ENCODE measurements at regions not wholly inside any gene's neighbourhood (a gene's known extent, or its start where the extent isn't known, plus 50 kb on each side); places are given as distances from the start of the nearest gene placed in this dataset.

GRCh38 chr2:187129868-187130267 lies 280.9 kb upstream of the ZSWIM2 start:
- DNase-seq = no peak

DNA sequence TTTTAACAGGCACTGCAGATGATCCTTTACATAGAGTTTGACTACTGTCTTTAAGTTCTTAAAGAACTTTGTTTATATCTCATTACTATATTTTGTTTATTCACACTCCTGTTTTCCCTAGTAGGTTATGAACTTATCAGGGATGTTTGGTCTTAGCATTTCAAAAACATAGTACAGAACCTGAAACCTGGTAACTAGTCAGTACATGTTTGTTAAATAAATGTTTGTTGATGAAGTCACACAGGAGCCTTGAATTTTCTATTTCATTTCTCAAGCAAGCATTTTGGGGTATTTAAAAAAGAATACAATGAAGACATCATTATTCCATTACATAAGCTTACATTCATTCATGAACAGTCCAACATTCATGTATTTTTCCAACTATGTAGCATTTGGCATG lies 280.3 kb upstream of the ZSWIM2 start:
- DNase-seq = no peak

- DNase-seq = no peak
These were observed 277.5 kb upstream of the ZSWIM2 start for GRCh38 chr2:187126247-187127005.

GRCh38 chr2:187125318-187125717 lies 276.3 kb upstream of the ZSWIM2 start:
- no peak for DNase-seq

DNA sequence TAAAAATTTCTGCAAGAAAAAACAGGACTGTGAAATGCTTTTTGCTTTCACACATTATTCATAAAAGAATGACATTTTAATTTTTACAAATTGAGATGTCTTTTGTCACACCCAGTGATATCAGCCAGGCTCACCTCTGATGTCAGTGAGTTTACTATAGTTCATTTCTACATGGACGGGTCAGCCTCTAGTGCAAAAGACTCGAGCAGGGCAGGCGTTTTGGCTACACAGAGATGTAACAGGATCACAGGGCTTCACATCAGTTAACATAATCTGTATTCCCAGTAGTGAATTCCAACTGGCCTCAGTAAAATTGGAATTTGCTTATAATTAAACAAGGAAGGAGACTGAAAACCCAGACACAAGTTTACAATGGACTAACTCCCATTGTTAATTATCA lies 275.6 kb upstream of the ZSWIM2 start:
- no peak for DNase-seq

DNA sequence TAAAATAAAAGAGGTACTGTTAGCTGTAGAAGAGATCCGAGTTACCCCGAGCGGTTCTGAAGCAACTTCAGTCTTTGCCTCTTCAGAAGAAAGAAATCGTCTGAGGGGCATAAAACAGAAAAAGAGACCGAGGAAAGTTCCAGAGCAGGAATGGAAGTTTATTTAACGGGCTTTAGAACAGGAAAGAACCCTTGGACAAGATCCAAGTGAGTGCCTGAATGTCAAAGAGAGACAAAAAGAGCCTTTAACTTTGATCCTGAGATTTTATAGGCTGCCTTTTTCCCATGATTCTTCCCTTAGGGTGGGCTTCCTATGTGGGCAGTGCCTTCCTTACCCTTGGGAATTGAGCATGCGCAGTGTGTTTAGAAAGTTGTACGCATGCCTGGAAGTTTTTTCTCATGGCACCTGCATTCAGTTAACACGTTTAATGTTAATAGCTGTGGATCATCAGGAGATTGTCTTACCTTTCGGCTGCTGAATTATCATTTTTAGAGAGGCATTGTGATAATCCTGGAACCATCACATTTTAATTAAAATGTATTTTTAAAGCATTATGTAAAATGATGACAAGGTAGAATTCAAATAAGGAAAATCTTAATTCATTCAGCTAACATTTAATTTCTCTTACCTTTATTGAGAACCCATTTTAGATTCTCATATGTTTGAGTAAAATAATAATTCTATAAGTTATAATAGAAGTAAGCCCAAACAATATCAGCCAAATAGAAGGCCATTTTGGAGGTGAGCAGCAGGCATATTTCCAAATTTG lies 269.5 kb upstream of the ZSWIM2 start:
- no peak for DNase-seq

DNA sequence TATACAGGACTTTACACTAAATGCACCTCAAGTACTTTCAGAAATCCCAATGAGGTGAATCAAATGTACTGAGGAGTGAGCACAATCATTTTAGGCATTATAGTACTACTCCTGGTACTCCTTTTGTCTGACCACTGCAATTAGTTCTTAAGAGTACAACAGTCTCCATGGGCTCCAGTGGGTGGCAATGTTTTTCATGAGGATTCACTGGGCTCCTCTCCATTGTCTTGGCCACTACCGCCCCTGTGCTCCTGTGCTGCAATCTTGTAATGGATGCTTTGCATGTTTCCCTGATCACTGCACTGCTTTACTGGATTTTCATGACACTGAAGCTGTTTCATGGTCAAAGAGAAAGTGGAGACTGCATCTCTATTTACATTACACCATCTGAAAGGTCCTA lies 268.5 kb upstream of the ZSWIM2 start:
- DNase-seq = no peak

GRCh38 chr2:187115627-187116026 lies 266.7 kb upstream of the ZSWIM2 start:
- DNase-seq = no peak

GRCh38 chr2:187107001-187107400 lies 258.0 kb upstream of the ZSWIM2 start:
- DNase-seq = no peak

DNA sequence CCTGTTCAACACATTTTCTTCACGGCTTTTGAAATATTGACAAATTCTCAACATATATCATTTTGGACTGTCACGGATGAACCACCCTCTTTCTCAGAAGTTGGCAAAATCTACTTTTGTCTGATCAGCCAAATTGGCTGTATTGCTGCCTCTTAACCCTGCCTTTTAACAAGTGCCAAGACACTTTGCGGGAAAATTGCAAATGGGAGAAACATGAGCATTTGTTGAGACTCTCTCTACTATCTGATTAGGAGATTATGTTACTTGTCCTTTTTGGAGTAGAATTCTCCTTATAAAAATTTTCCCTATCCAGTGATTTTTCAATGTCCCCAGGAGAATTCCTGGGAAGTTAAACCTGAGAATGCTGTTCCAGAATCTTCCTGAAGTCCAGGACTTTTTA lies 256.2 kb upstream of the ZSWIM2 start:
- DNase-seq = no peak

DNA sequence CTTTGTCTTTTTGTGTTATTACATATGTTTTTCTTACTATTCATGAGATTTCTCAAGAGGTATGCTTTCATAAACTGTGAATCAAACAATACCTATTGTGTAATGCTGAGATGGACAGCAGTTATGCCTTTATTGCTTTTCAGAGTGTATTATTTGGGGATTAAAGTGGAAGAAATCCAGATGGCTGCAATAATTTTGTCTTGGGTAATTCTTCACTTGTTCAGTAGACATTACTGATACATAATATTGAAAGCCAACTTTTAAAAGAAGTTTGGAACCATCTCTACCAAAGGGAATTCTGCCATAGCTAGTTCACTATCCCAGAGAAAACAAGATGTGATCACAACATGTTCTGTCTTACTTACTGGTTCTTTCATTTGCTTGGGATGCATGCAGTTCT lies 253.4 kb upstream of the ZSWIM2 start:
- DNase-seq = no peak

DNA sequence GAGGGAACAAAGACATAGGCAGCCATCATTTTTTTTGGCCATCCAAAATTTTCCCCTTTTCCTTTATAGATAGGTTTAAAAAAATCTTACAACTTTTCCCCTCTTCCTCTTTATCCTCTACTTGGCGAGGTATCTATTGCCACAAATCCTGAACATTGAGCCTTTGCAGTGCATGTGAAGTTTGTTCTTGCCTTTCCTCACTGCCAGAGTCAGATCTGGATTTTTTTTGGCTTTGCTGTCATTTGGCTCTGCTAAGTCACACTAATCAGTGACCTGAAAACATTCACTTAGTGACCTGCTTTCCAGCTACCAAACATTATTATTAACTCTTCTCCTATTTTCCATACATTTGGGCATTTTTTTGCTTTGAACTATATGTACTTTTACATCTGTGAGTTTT lies 249.2 kb upstream of the ZSWIM2 start:
- no peak for DNase-seq

GRCh38 chr2:187093771-187094412 lies 244.9 kb upstream of the ZSWIM2 start:
- no peak for DNase-seq

DNA sequence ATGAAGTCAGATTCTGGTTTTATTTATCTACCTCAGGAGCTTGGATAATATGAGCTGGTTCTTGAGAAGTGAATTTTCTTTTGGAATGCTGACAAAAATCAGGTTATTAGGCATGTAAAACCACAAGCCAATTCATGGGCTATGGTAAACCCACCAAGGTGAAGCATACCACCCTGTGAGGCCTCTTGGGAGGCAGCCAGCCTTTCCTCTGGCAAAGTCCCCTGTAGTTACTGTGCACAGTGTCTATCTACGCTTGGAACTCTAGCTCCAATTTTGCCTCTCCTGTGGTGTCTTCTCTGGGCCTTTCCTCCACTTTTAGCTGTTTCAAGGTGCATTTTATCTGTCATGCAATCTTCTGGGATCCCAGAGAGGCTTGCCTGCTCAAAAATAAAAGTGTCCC lies 242.7 kb upstream of the ZSWIM2 start:
- DNase-seq = no peak

DNA sequence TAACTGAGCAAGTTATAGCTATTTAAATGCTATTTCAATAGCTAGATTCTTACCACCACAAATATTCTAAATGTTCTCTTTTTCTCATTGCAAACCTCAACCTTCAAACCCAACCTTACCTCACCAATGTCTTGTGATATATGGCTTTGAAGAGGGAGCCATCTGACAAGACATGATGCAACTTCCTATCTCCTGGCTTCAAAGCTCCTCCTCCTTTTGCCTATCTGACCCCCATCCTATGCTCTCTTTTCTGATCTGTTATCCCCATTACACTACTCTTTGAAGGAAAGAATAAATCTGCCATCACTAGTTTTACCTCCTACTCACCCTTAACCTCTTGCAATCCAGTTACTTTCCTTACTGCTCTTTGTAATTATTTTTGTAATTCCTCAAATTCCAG lies 235.6 kb upstream of the ZSWIM2 start:
- no peak for DNase-seq

DNA sequence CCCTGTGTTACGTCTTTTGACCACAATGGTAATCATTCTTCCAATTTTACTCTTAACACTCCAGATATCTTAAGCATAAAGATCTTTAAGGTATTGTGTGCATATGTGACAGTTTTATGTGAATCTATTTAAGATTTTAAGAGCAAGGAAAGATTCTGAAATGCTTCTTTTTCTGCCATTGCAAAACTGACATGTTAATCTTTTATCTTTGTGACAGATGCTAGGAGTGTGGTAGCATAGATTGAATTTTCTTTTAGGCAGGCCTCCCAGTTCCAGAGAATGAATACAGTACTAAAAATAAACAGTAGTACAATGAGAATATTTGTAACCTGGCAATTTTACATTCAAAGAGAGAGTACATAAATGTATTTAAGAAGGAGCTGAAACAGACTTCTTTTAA lies 232.5 kb upstream of the ZSWIM2 start:
- no peak for DNase-seq

GRCh38 chr2:187079901-187080300 lies 230.9 kb upstream of the ZSWIM2 start:
- no peak for DNase-seq

DNA sequence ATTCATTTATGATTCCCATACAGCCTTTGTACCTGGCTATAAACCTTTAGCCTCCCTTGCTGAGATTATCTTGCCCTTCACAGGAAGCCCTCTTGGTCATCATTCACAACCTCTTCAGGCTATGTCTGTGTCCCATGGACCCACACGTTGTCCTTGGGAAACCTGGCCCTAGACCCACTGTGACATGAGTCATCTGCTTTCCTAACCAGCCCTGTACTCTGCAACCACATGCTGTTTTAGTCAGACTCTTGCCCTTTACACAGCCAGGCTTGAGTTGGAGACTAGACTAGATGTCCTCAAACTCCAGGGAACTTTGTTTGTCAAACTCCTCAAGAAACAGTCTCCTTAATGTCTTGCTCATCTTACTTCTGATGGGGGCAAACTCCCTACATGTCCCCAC lies 229.3 kb upstream of the ZSWIM2 start:
- DNase-seq = no peak

GRCh38 chr2:187075671-187076070 lies 226.7 kb upstream of the ZSWIM2 start:
- DNase-seq = no peak

- no peak for DNase-seq
These were observed 226.2 kb upstream of the ZSWIM2 start for GRCh38 chr2:187075199-187075635.

DNA sequence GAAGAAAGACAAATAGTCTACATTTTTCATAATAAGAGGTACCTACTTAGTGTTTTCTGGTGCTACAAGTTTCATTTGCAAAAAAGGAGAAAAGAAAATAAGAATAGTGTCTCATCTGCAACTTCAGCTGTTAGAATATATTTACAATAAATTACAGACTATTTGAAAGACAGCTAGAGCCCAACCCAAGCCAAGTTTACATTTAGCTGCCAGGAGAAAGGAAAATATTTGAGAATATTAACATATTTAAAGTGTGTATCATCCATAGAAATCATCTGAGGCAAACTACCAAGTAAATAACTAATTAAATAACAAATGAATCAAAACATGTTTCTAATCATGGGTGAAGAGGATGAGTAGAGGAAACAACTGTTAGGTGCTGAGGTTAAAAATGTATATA lies 209.2 kb upstream of the ZSWIM2 start:
- DNase-seq = no peak

- no peak for DNase-seq
These were observed 208.5 kb upstream of the ZSWIM2 start for GRCh38 chr2:187057466-187057865.

GRCh38 chr2:187056416-187057334 lies 207.7 kb upstream of the ZSWIM2 start:
- no peak for DNase-seq

All from NCI-H1694 (cell line).